Upper lobe of left lung (tissue), 6 donors: ENCODE measurements at regions not wholly inside any gene's neighbourhood (a gene's known extent, or its start where the extent isn't known, plus 50 kb on each side); places are given as distances from the start of the nearest gene placed in this dataset.

Experiments used
- ATAC-seq, 2 donors: fragments of 200-7000 bp; cut with Tn5 transposase; one replicate each; pipeline ENCODE4 v1.9.1; 2022; ENCODE audit warnings: mild to moderate bottlenecking in 2 of 2, moderate library complexity in 2 of 2; ENCODE audit not compliant: low FRiP score in 2 of 2
- DNase-seq, 2 donors: peaks; one replicate each; pipeline ENCODE4 v3.0.0-alpha.2; 2019 to 2020
- H3K27ac ChIP-seq, 4 donors: fragments of 200-600 bp; sonication (generic); one replicate each; pipeline ENCODE4 v1.5.1; 2016 to 2019
- H3K27me3 ChIP-seq, 4 donors: fragments of 200-600 bp; sonication (generic); one replicate each; pipeline ENCODE4 v1.5.1; 2017 to 2019
- H3K36me3 ChIP-seq, 4 donors: fragments of 200-600 bp; sonication (generic); one replicate each; pipeline ENCODE4 v1.5.1; 2016 to 2019
- H3K4me1 ChIP-seq, 4 donors: fragments of 200-600 bp; sonication (generic); one replicate each; pipeline ENCODE4 v1.5.1; 2018 to 2019
- H3K4me3 ChIP-seq, 4 donors: fragments of 200-600 bp; sonication (generic); one replicate each; pipeline ENCODE4 v1.5.1; 2017 to 2019; ENCODE audit warnings: mild to moderate bottlenecking in 2 of 4, moderate library complexity in 1 of 4
- H3K9me3 ChIP-seq, 4 donors: fragments of 200-600 bp; sonication (generic); one replicate each; pipeline ENCODE4 v1.5.1; 2018 to 2019
- EP300 ChIP-seq, 4 donors: sonication (generic); formaldehyde crosslinking; IDR thresholded peaks; one replicate each; pipeline ENCODE4 v1.5.1; 2017; ENCODE audit warnings: antibody characterized with exemption in 4 of 4, control low read depth in 2 of 4
- POLR2A ChIP-seq, 4 donors: fragments of 450-650 bp; IDR thresholded peaks; one replicate each; pipeline ENCODE4 v1.5.1; 2016 to 2017; ENCODE audit warnings: antibody characterized with exemption in 4 of 4, mild to moderate bottlenecking in 2 of 4
- POLR2AphosphoS5 ChIP-seq, 2 donors: sonication (generic); formaldehyde crosslinking; IDR thresholded peaks; one replicate each; pipeline ENCODE4 v1.5.1; 2017; ENCODE audit warnings: antibody characterized with exemption in 2 of 2
- WGBS, 2 donors: methylation state at CpG; one replicate each; pipeline ENCODE4 v1.1.5; 2017 to 2018; 5-methylcytosine and 5-hydroxymethylcytosine counted together
- TF ChIP-seq, protein P1 (sequence below), 6 experiments: fragments of 450-650 bp in 4 of 6; fragments of 200-600 bp in 2 of 6; sonication (generic) in 2 of 6; IDR thresholded peaks; one replicate each; pipeline ENCODE4 v1.5.1; 2016 to 2019; ENCODE audit warnings: antibody characterized with exemption in 6 of 6
- donor health status: DM: no; HTN: no; CAD: no; lungs with moderate emphysema.
- donor health status: DM: no; HTN: yes; CAD: no; lungs with severe emphysema.

- Histone ChIP-seq H3K9me3 (peaks cover 0 to 4% (median 0%) of the 10 kb centered on the region in 4 donors), H3K27ac (no peak overlapping the region), H3K27me3 (no peaks in the 10 kb centered on the region), H3K4me3 (no peak overlapping the region), H3K4me1 (no peaks in the 10 kb centered on the region), H3K36me3 (no peaks in the 10 kb centered on the region)
- ATAC-seq = no peak
- TF ChIP-seq POLR2A (IDR thresholded peaks at IDR 0.05) (no peak), POLR2AphosphoS5 (IDR thresholded peaks at IDR 0.05) (no peak), EP300 (IDR thresholded peaks at IDR 0.05) (no peak)
- TF ChIP-seq, protein P1, sequence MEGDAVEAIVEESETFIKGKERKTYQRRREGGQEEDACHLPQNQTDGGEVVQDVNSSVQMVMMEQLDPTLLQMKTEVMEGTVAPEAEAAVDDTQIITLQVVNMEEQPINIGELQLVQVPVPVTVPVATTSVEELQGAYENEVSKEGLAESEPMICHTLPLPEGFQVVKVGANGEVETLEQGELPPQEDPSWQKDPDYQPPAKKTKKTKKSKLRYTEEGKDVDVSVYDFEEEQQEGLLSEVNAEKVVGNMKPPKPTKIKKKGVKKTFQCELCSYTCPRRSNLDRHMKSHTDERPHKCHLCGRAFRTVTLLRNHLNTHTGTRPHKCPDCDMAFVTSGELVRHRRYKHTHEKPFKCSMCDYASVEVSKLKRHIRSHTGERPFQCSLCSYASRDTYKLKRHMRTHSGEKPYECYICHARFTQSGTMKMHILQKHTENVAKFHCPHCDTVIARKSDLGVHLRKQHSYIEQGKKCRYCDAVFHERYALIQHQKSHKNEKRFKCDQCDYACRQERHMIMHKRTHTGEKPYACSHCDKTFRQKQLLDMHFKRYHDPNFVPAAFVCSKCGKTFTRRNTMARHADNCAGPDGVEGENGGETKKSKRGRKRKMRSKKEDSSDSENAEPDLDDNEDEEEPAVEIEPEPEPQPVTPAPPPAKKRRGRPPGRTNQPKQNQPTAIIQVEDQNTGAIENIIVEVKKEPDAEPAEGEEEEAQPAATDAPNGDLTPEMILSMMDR (IDR thresholded peaks at IDR 0.05) = no peak
- 54 to 66% methylated on average over 3 of the region's 3 CpGs for WGBS, 2 donors
- no peak for DNase-seq
Measured at GRCh38 chr19:28258829-28259228, 954.1 kb downstream of the UQCRFS1 start.

GRCh38 chr19:28257396-28257795, 955.6 kb downstream of the UQCRFS1 start:
- Histone ChIP-seq H3K27me3 (no peaks in the 10 kb centered on the region), H3K27ac (no peak overlapping the region), H3K4me3 (no peak overlapping the region), H3K9me3 (peaks cover 0 to 4% (median 0%) of the 10 kb centered on the region in 4 donors), H3K36me3 (no peaks in the 10 kb centered on the region), H3K4me1 (no peaks in the 10 kb centered on the region)
- WGBS, 2 donors = 22 to 29% methylated on average over 1 of the region's 1 CpG
- no peak for DNase-seq
- no peak for TF ChIP-seq EP300 (IDR thresholded peaks at IDR 0.05)
- no peak for TF ChIP-seq POLR2AphosphoS5 (IDR thresholded peaks at IDR 0.05)
- TF ChIP-seq, protein P1 (IDR thresholded peaks at IDR 0.05) = no peak
- no peak for TF ChIP-seq POLR2A (IDR thresholded peaks at IDR 0.05)
- no peak for ATAC-seq

DNA sequence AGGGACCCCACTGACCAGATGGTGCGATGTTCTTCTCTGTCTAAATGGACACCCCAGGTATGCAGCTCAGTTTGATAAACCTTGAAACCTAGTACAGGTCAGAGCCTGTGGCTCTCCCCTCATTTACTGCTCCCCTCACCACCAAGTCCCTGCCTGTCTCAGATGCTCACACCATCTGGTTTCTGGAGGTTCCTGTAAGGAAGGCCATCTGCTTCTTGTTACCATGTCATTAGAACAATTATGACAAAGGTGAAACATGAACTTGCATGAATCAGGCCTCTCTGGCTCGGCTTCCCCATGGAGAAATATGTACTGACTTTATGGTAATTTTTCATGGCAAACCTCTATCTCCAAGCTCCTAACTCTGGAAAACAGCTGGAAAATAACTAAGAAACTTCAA, 965.7 kb downstream of the UQCRFS1 start:
- no peak overlapping the region for H3K27ac ChIP-seq
- 80 to 89% methylated on average over 2 of the region's 2 CpGs for WGBS, 2 donors
- no peaks in the 10 kb centered on the region for H3K27me3 ChIP-seq
- no peak overlapping the region for H3K4me3 ChIP-seq
- no peak for ATAC-seq
- TF ChIP-seq EP300 (IDR thresholded peaks at IDR 0.05) (no peak), POLR2A (IDR thresholded peaks at IDR 0.05) (no peak), POLR2AphosphoS5 (IDR thresholded peaks at IDR 0.05) (no peak)
- TF ChIP-seq, protein P1 (IDR thresholded peaks at IDR 0.05) = no peak
- DNase-seq = no peak
- H3K36me3 ChIP-seq = no peaks in the 10 kb centered on the region
- H3K9me3 ChIP-seq = no peaks in the 10 kb centered on the region
- H3K4me1 ChIP-seq = no peaks in the 10 kb centered on the region

DNA sequence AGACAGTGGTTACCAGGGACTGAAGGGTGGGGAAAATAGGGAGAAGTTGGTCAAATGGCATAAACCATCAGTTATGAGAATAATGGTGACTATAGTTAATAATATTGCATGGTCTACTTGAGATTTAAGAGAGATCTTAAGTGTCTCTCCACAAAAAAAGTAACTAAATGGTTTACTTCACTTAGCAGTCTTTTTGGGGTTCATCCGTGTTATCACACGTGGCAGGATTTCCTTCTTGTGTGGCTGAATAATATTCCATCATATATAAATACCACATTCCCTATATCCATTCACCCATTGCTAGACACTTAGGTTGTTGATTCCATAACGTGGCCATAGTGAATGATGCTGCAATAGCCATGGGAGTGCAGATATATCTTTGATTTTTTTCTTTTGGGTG, 967.0 kb downstream of the UQCRFS1 start:
- TF ChIP-seq EP300 (IDR thresholded peaks at IDR 0.05) (no peak), POLR2AphosphoS5 (IDR thresholded peaks at IDR 0.05) (no peak), POLR2A (IDR thresholded peaks at IDR 0.05) (no peak)
- TF ChIP-seq, protein P1 (IDR thresholded peaks at IDR 0.05) = no peak
- no peak overlapping the region for H3K27ac ChIP-seq
- no peak for ATAC-seq

GRCh38 chr19:28244966-28245365, 968.0 kb downstream of the UQCRFS1 start:
- no peaks in the 10 kb centered on the region for H3K9me3 ChIP-seq
- H3K4me1 ChIP-seq = no peaks in the 10 kb centered on the region
- H3K27me3 ChIP-seq = no peaks in the 10 kb centered on the region
- WGBS, 2 donors = 80 to 89% methylated on average over 6 of the region's 6 CpGs
- DNase-seq (no peak), ATAC-seq (no peak)
- TF ChIP-seq EP300 (IDR thresholded peaks at IDR 0.05) = no peak
- no peak for TF ChIP-seq POLR2A (IDR thresholded peaks at IDR 0.05)
- TF ChIP-seq, protein P1 (IDR thresholded peaks at IDR 0.05) = no peak
- TF ChIP-seq POLR2AphosphoS5 (IDR thresholded peaks at IDR 0.05) = no peak
- no peak overlapping the region for H3K4me3 ChIP-seq
- no peak overlapping the region for H3K27ac ChIP-seq
- H3K36me3 ChIP-seq = no peaks in the 10 kb centered on the region

More for the DNA sequence above, 967.0 kb downstream of the UQCRFS1 start:
- no peaks in the 10 kb centered on the region for H3K9me3 ChIP-seq
- no peaks in the 10 kb centered on the region for H3K4me1 ChIP-seq
- no peaks in the 10 kb centered on the region for H3K27me3 ChIP-seq
- H3K4me3 ChIP-seq = no peak overlapping the region
- no peaks in the 10 kb centered on the region for H3K36me3 ChIP-seq
- WGBS, 2 donors = 72 to 75% methylated on average over 3 of the region's 3 CpGs
- DNase-seq = no peak
